IMR-90 (cell line): ENCODE measurements at regions not wholly inside any gene's neighbourhood (a gene's known extent, or its start where the extent isn't known, plus 50 kb on each side); places are given as distances from the start of the nearest gene placed in this dataset.

Experiments used
- ATAC-seq: fragments of 200-7000 bp; cut with Tn5 transposase; 2 replicates; pipeline ENCODE4 v1.9.1; 2020; ENCODE audit warnings: low read depth, mild to moderate bottlenecking, moderate library complexity
- BruUV-seq: library from RNA; stranded (reverse); fragments of 400-500 nt; replicated peaks from 2 replicates; lab custom pipeline; 2021; lab: Mats Ljungman, UMichigan
- CTCF ChIA-PET: fragments of 300-600 bp; formaldehyde crosslinking; extraction: SDS; loops from one replicate; lab custom pipeline; 2021; ENCODE audit warnings: antibody characterized with exemption; lab: Yijun Ruan, JAX
- POLR2A ChIA-PET: fragments of 300-600 bp; sonication (Branson Sonifier 250); formaldehyde crosslinking; loops from one replicate; lab custom pipeline; 2022; ENCODE audit warnings: antibody characterized with exemption; ENCODE audit not compliant: unreplicated experiment; lab: Charles Lee
- DNase-seq: peaks from one replicate; pipeline ENCODE4 v3.0.0; 2013
- H2AFZ ChIP-seq: replicated peaks from 2 replicates; pipeline ENCODE3; 2013; ENCODE audit warnings: low read length, mild to moderate bottlenecking; ENCODE audit not compliant: poor library complexity
- H2AK5ac ChIP-seq: 2 replicates; pipeline ENCODE4 v1.6.1; 2013; ENCODE audit warnings: low read depth, low read length, inconsistent platforms
- H2AK9ac ChIP-seq: replicated peaks from 2 replicates; pipeline ENCODE3; 2013; ENCODE audit warnings: mild to moderate bottlenecking, low read depth, low read length, moderate library complexity; ENCODE audit not compliant: poor library complexity
- H2BK120ac ChIP-seq: 2 replicates; pipeline ENCODE4 v1.6.1; 2013; ENCODE audit warnings: low read depth, low read length, inconsistent platforms
- H2BK15ac ChIP-seq: 3 replicates; pipeline ENCODE4 v1.6.1; 2013; ENCODE audit warnings: low read depth, low read length, inconsistent platforms
- H2BK20ac ChIP-seq: 2 replicates; pipeline ENCODE4 v1.6.1; 2013; ENCODE audit warnings: low read depth, mild to moderate bottlenecking, inconsistent platforms, low read length, moderate library complexity
- H2BK5ac ChIP-seq: 2 replicates; pipeline ENCODE4 v1.6.1; 2013; ENCODE audit warnings: mild to moderate bottlenecking, low read depth, low read length, inconsistent platforms; ENCODE audit not compliant: poor library complexity, severe bottlenecking
- H3K14ac ChIP-seq: replicated peaks from 2 replicates; pipeline ENCODE4 v1.6.1; 2013; ENCODE audit warnings: low read depth, low read length, inconsistent platforms
- H3K18ac ChIP-seq: 2 replicates; pipeline ENCODE4 v1.6.1; 2013; ENCODE audit warnings: low read depth, low read length, control low read depth
- H3K23ac ChIP-seq: 2 replicates; pipeline ENCODE4 v1.6.1; 2013; ENCODE audit warnings: low read depth, low read length, inconsistent platforms
- H3K27ac ChIP-seq: 2 replicates; pipeline ENCODE4 v1.5.1; 2013; ENCODE audit warnings: mild to moderate bottlenecking, control low read depth, low read length; ENCODE audit not compliant: insufficient read depth
- H3K27me3 ChIP-seq: 2 replicates; pipeline ENCODE4 v1.6.1; 2013; ENCODE audit warnings: low read length; ENCODE audit not compliant: control insufficient read depth, insufficient read depth
- H3K36me3 ChIP-seq: 2 replicates; pipeline ENCODE4 v1.6.1; 2013; ENCODE audit warnings: low read length, mixed read lengths; ENCODE audit not compliant: control insufficient read depth, insufficient read depth
- H3K4ac ChIP-seq: 2 replicates; pipeline ENCODE4 v1.6.1; 2013; ENCODE audit warnings: low read depth, low read length, inconsistent platforms
- H3K4me1 ChIP-seq: 2 replicates; pipeline ENCODE4 v1.6.1; 2013; ENCODE audit warnings: low read length, mixed read lengths; ENCODE audit not compliant: control insufficient read depth, insufficient read depth
- H3K4me2 ChIP-seq: 2 replicates; pipeline ENCODE4 v1.6.1; 2013; ENCODE audit warnings: low read depth, mild to moderate bottlenecking, control low read depth, low read length, moderate library complexity
- H3K4me3 ChIP-seq: 2 replicates; pipeline ENCODE4 v1.5.1; 2013; ENCODE audit warnings: low read depth, mild to moderate bottlenecking, control low read depth, low read length, moderate library complexity; ENCODE audit not compliant: insufficient read depth
- H3K56ac ChIP-seq: 2 replicates; pipeline ENCODE4 v1.6.1; 2013; ENCODE audit warnings: low read length, inconsistent platforms; ENCODE audit not compliant: insufficient read depth; ENCODE audit errors: extremely low read depth
- H3K79me1 ChIP-seq, 2 experiments: 2 replicates each; pipeline ENCODE4 v1.6.1; 2013; ENCODE audit warnings: low read length in 2 of 2, inconsistent platforms in 1 of 2, low read depth in 1 of 2
- H3K9ac ChIP-seq: 2 replicates; pipeline ENCODE4 v1.6.1; 2013; ENCODE audit warnings: low read depth, low read length, control low read depth
- H3K9me1 ChIP-seq: 2 replicates; pipeline ENCODE4 v1.6.1; 2013; ENCODE audit warnings: low read length, inconsistent platforms; ENCODE audit not compliant: insufficient read depth
- H3K9me3 ChIP-seq: 2 replicates; pipeline ENCODE4 v1.6.1; 2013; ENCODE audit warnings: low read length; ENCODE audit not compliant: control insufficient read depth, insufficient read depth
- H4K20me1 ChIP-seq: 2 replicates; pipeline ENCODE4 v1.6.1; 2013; ENCODE audit warnings: low read length, inconsistent platforms; ENCODE audit not compliant: insufficient read depth
- H4K5ac ChIP-seq: 2 replicates; pipeline ENCODE4 v1.6.1; 2013; ENCODE audit warnings: mild to moderate bottlenecking, low read depth, low read length, control low read depth
- H4K8ac ChIP-seq, 2 experiments: 2 replicates each; pipeline ENCODE4 v1.6.1; 2013; ENCODE audit warnings: low read depth in 2 of 2, low read length in 2 of 2, control low read depth in 1 of 2, inconsistent platforms in 1 of 2
- H4K91ac ChIP-seq: 2 replicates; pipeline ENCODE4 v1.6.1; 2013; ENCODE audit warnings: low read depth, low read length, inconsistent platforms; ENCODE audit not compliant: insufficient read depth
- BHLHE40 ChIP-seq: fragments of 150-350 bp; IDR thresholded peaks from 2 replicates; pipeline ENCODE4 v1.6.1; 2016; ENCODE audit warnings: mild to moderate bottlenecking, low read depth, low read length
- CEBPB ChIP-seq: IDR thresholded peaks from 2 replicates; pipeline ENCODE4 v1.6.1; 2012; ENCODE audit warnings: low read depth, low read length, improper control_type of control experiment
- CHD1 ChIP-seq: IDR thresholded peaks from 2 replicates; pipeline ENCODE4 v1.6.1; 2012; ENCODE audit warnings: low read depth, low read length, improper control_type of control experiment
- ELK1 ChIP-seq: fragments of 150-350 bp; IDR thresholded peaks from 2 replicates; pipeline ENCODE4 v1.6.1; 2016; ENCODE audit warnings: low read depth, mild to moderate bottlenecking, low read length, moderate library complexity, borderline replicate concordance
- FOS ChIP-seq: fragments of 150-350 bp; IDR thresholded peaks from 2 replicates; pipeline ENCODE4 v1.6.1; 2016; ENCODE audit warnings: low read depth, low read length
- MAFK ChIP-seq: IDR thresholded peaks from 2 replicates; pipeline ENCODE4 v1.6.1; 2012; ENCODE audit warnings: low read depth, low read length, improper control_type of control experiment
- MAZ ChIP-seq: IDR thresholded peaks from 2 replicates; pipeline ENCODE4 v1.6.1; 2012; ENCODE audit warnings: low read depth, mild to moderate bottlenecking, low read length, improper control_type of control experiment, moderate library complexity, borderline replicate concordance
- MXI1 ChIP-seq: IDR thresholded peaks from 2 replicates; pipeline ENCODE4 v1.6.1; 2012; ENCODE audit warnings: low read depth, mild to moderate bottlenecking, low read length, moderate library complexity, borderline replicate concordance
- NFE2L2 ChIP-seq: fragments of 150-350 bp; IDR thresholded peaks from 2 replicates; pipeline ENCODE4 v1.6.1; 2016; ENCODE audit warnings: low read depth, mild to moderate bottlenecking, low read length
- POLR2A ChIP-seq: IDR thresholded peaks from 2 replicates; pipeline ENCODE4 v1.6.1; 2012; ENCODE audit warnings: mild to moderate bottlenecking, low read depth, low read length
- RAD21 ChIP-seq: IDR thresholded peaks from 2 replicates; pipeline ENCODE4 v1.6.1; 2012; ENCODE audit warnings: low read length, improper control_type of control experiment
- RCOR1 ChIP-seq: IDR thresholded peaks from 2 replicates; pipeline ENCODE4 v1.6.1; 2012; ENCODE audit warnings: mild to moderate bottlenecking, low read length, improper control_type of control experiment; ENCODE audit not compliant: insufficient replicate concordance
- RFX5 ChIP-seq: IDR thresholded peaks from 2 replicates; pipeline ENCODE4 v1.8.0; 2012; ENCODE audit warnings: low read depth, mild to moderate bottlenecking, low read length, moderate library complexity
- SMC3 ChIP-seq: fragments of 150-350 bp; IDR thresholded peaks from 2 replicates; pipeline ENCODE4 v1.6.1; 2016; ENCODE audit warnings: low read depth, mild to moderate bottlenecking, antibody characterized with exemption, low read length, moderate library complexity
- USF2 ChIP-seq: fragments of 150-350 bp; IDR thresholded peaks from 2 replicates; pipeline ENCODE4 v1.6.1; 2017; ENCODE audit warnings: mild to moderate bottlenecking, antibody characterized with exemption, low read length, low read depth
- WGBS, 2 experiments: methylation state at CpG; one replicate each; pipeline versions ENCODE4 v1.1.5 to v1.1.7; 2013; ENCODE audit warnings: missing lambda C conversion rate in 2 of 2; ENCODE audit not compliant: insufficient read length in 1 of 2; ENCODE audit errors: extremely low coverage in 2 of 2; 5-methylcytosine and 5-hydroxymethylcytosine counted together
- dilution Hi-C: fragments of 300-500 bp; cut with HindIII; formaldehyde crosslinking; loops from one replicate; pipeline ENCODE4 v1.14.3; 2018; ENCODE audit warnings: low sequenced_read_pairs; ENCODE audit not compliant: unreplicated experiment
- in situ Hi-C: fragments of 300-500 bp; cut with MboI; formaldehyde crosslinking; loops from 3 replicates; pipeline ENCODE4 v1.14.3; 2019; ENCODE audit warnings: low sequenced_read_pairs, inconsistent platforms, mixed read lengths
- intact Hi-C: fragments of 100-400 bp; cut with micrococcal nuclease; formaldehyde crosslinking; loops from 2 replicates; pipeline ENCODE4 v1.10.0; 2022
- TF ChIP-seq, protein P1 (sequence below): conservative IDR thresholded peaks from 2 replicates; pipeline ENCODE4 v1.5.1; 2012; ENCODE audit warnings: mild to moderate bottlenecking, low read depth, low read length, improper control_type of control experiment

- dilution Hi-C loops: no loop called here
- CTCF ChIA-PET: no interaction called here
- intact Hi-C loops: no loop called here
Observed at GRCh38 chr7:125648543-125648942, 718.9 kb upstream of the POT1 start.

More at GRCh38 chr7:125648543-125648942, 718.9 kb upstream of the POT1 start:
- Histone ChIP-seq H3K9me1 (no peaks in the 10 kb centered on the region), H3K56ac (no peak overlapping the region), H3K9me3 (peaks cover 5% of the 10 kb centered on the region), H4K91ac (no peak overlapping the region), H3K9ac (no peak overlapping the region), H3K4me2 (no peak overlapping the region), H3K4me1 (no peaks in the 10 kb centered on the region), H3K4ac (no peak overlapping the region), H4K20me1 (no peaks in the 10 kb centered on the region), H3K79me1 (no peaks in the 10 kb centered on the region), H3K4me3 (no peak overlapping the region), H2AFZ (no peak overlapping the region), H3K18ac (no peak overlapping the region), H3K27me3 (no peaks in the 10 kb centered on the region), H2BK15ac (no peak overlapping the region), H4K5ac (no peak overlapping the region), H2BK5ac (no peak overlapping the region), H2BK120ac (no peak overlapping the region), H3K23ac (no peak overlapping the region), H3K14ac (no peak overlapping the region), H3K27ac (no peak overlapping the region), H2BK20ac (no peak overlapping the region), H4K8ac (no peak overlapping the region), H2AK5ac (no peak overlapping the region), H2AK9ac (no peak overlapping the region), H3K36me3 (no peaks in the 10 kb centered on the region)
- BruUV-seq: no TSS peak
- TF ChIP-seq ELK1 (no peak), USF2 (no peak), MAZ (no peak), RFX5 (no peak), BHLHE40 (no peak), MXI1 (no peak), CHD1 (no peak), SMC3 (no peak), MAFK (no peak), RCOR1 (no peak), POLR2A (no peak), NFE2L2 (no peak), CEBPB (no peak), RAD21 (no peak), FOS (no peak)
- TF ChIP-seq, protein P1, sequence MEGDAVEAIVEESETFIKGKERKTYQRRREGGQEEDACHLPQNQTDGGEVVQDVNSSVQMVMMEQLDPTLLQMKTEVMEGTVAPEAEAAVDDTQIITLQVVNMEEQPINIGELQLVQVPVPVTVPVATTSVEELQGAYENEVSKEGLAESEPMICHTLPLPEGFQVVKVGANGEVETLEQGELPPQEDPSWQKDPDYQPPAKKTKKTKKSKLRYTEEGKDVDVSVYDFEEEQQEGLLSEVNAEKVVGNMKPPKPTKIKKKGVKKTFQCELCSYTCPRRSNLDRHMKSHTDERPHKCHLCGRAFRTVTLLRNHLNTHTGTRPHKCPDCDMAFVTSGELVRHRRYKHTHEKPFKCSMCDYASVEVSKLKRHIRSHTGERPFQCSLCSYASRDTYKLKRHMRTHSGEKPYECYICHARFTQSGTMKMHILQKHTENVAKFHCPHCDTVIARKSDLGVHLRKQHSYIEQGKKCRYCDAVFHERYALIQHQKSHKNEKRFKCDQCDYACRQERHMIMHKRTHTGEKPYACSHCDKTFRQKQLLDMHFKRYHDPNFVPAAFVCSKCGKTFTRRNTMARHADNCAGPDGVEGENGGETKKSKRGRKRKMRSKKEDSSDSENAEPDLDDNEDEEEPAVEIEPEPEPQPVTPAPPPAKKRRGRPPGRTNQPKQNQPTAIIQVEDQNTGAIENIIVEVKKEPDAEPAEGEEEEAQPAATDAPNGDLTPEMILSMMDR: no peak
- POLR2A ChIA-PET: no interaction called here
- no peak for DNase-seq
- WGBS, 2 experiments: no CpG with 5 or more reads among the region's 1 CpG
- no peak for ATAC-seq
- in situ Hi-C loops: no loop called here
